Nephron progenitor cell (in vitro differentiated cells): ENCODE measurements at regions not wholly inside any gene's neighbourhood (a gene's known extent, or its start where the extent isn't known, plus 50 kb on each side); places are given as distances from the start of the nearest gene placed in this dataset.
"Not testable (repeated sequence)": the region's sequence is repeated elsewhere in the genome, so short reads cannot be mapped to it uniquely, and the experiment has no call there.

Experiments used
- DNase-seq: peaks from one replicate; pipeline ENCODE4 v3.0.0; 2021
- H3K27ac Mint-ChIP-seq: 2 replicates; pipeline ENCODE4 v1.8.0; 2021; ENCODE audit warnings: mild to moderate bottlenecking, moderate library complexity, mixed read lengths
- H3K27me3 Mint-ChIP-seq: 2 replicates; pipeline ENCODE4 v1.8.0; 2021; ENCODE audit warnings: mild to moderate bottlenecking, low read depth, mixed read lengths; ENCODE audit not compliant: poor library complexity
- H3K36me3 Mint-ChIP-seq: 2 replicates; pipeline ENCODE4 v1.8.0; 2021; ENCODE audit warnings: low read depth, mixed read lengths
- H3K4me1 Mint-ChIP-seq: 2 replicates; pipeline ENCODE4 v1.8.0; 2021; ENCODE audit warnings: mixed read lengths
- H3K4me3 Mint-ChIP-seq: 2 replicates; pipeline ENCODE4 v1.8.0; 2021; ENCODE audit warnings: mild to moderate bottlenecking, moderate library complexity, mixed read lengths
- H3K9me3 Mint-ChIP-seq: 2 replicates; pipeline ENCODE4 v1.8.0; 2021; ENCODE audit warnings: mild to moderate bottlenecking, moderate library complexity, mixed read lengths
- CTCF ChIP-seq: fragments of 200-600 bp; sonication (generic); IDR thresholded peaks from 2 replicates; pipeline ENCODE4 v1.5.0; 2021; ENCODE audit warnings: antibody characterized with exemption

- Mint-ChIP-seq H3K27me3 (no peaks in the 10 kb centered on the region), H3K9me3 (no peaks in the 10 kb centered on the region)
- no peak for DNase-seq
Measured at GRCh38 chr6:144485531-144485930, 200.4 kb downstream of the UTRN start.

DNA sequence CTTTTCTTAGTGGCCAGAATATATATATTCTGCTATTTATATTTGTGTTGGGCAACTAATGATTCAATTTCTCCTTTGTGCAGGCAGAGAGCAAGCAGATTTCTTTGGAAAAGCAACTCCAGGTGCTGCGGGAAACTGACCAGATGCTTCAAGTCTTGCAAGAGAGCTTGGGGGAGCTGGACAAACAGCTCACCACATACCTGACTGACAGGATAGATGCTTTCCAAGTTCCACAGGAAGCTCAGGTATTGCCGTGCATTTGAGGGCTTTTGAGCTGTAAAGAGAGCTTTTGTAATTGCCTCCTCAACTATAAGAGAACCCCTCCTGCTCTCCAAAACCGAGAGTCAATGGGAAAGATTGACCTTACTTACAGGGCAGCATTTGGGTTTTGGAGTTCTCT lies 203.5 kb downstream of the UTRN start:
- Mint-ChIP-seq H3K36me3 (peaks cover 50% of the 10 kb centered on the region), H3K4me1 (no peaks in the 10 kb centered on the region), H3K4me3 (no peak overlapping the region), H3K9me3 (no peaks in the 10 kb centered on the region), H3K27me3 (no peaks in the 10 kb centered on the region), H3K27ac (no peak overlapping the region)
- DNase-seq = no peak
- TF ChIP-seq CTCF = no peak

More at GRCh38 chr6:144485531-144485930, 200.4 kb downstream of the UTRN start:
- Mint-ChIP-seq H3K4me3 (no peak overlapping the region), H3K36me3 (peaks cover 26% of the 10 kb centered on the region), H3K27ac (peak overlapping the region; percentile 17), H3K4me1 (peaks cover 9% of the 10 kb centered on the region)
- no peak for TF ChIP-seq CTCF

DNA sequence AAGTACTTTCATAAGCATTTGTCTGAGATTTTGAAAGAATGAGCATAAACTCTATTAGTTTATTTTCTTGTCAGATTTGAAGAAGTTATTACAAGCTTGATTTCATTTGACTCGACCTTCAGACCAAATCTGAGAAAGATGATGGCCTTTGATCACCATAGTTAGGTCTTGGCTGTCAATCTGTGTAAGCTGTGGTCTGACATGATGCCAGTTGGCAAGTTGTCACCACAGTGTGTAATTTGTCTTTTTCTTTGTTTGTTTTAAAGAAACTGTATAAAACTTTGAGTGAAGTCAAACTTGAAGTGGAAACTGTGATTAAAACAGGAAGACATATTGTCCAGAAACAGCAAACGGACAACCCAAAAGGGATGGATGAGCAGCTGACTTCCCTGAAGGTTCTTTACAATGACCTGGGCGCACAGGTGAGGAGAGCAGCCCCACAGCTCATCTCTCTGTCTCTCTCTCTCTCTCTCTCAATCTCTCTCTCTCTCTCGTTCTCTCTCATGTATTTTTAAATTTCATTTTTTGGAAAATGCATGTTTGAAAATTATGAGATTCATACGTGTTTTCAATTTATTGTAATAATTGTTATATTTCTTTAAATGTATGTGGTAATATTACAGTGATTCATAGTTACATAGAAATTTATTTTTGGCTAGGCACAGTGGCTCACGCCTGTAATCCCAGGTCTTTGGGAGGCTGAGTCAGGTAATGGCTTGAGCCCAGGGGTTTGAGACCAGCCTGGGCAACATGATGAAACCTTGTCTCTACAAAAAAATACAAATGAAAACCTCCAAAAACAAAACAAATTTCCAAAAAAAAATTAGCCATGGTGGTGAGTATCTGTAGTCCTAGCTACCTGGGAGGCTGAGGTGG lies 208.1 kb downstream of the UTRN start:
- no peak for TF ChIP-seq CTCF
- Mint-ChIP-seq H3K9me3 (no peaks in the 10 kb centered on the region), H3K4me3 (no peak overlapping the region), H3K4me1 (no peaks in the 10 kb centered on the region), H3K27ac (no peak overlapping the region), H3K36me3 (peaks cover 57% of the 10 kb centered on the region), H3K27me3 (peaks cover 2% of the 10 kb centered on the region)
- no peak for DNase-seq

GRCh38 chr6:144495076-144495475 lies 209.9 kb downstream of the UTRN start:
- not testable (repeated sequence) for DNase-seq, H3K4me1 Mint-ChIP-seq, H3K4me3 Mint-ChIP-seq, H3K9me3 Mint-ChIP-seq, H3K27ac Mint-ChIP-seq, H3K27me3 Mint-ChIP-seq
- peaks cover 64% of the 10 kb centered on the region for H3K36me3 Mint-ChIP-seq

DNA sequence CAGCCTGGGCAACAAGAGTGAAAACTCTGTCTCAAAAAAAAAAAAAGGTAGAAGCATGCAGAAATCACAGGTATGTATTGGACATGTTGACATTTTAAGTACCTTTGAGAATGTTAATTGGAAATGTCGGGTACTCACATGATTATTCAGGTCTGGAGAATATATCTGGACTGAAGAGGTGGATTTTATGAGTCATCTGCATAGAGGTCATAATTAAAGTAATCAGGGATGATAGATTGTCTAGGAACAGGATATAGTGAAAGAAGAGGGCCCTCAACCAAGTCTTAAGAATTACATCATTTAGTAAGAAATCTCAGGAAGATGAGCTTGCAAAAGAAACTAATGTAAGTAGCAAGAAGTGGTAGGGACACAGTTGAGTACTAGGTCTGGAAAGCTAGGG lies 212.5 kb downstream of the UTRN start:
- Mint-ChIP-seq H3K4me1 (no peaks in the 10 kb centered on the region), H3K27ac (no peak overlapping the region), H3K36me3 (peaks cover 58% of the 10 kb centered on the region), H3K4me3 (no peak overlapping the region), H3K27me3 (peaks cover 2% of the 10 kb centered on the region), H3K9me3 (peaks cover 10% of the 10 kb centered on the region)
- no peak for TF ChIP-seq CTCF
- DNase-seq = no peak

DNA sequence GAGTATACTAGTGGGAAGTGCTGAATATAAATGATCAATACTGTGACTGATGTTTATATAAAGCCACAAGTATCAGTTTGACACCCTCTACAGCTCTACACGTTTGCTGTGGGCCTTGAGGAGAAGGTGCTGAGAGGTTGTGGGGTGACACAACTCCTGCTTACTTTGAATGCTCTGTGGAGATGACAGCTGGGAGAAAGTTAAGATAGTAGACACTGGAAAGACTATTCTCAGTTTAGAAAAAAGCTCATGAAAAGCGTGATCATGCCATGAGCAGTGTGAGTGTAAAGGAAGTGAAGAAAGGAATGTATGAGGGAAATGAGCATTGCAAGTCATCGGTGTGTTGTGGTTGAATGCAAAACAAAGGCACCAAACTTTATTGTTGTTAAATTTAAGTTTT lies 215.8 kb downstream of the UTRN start:
- no peak for TF ChIP-seq CTCF
- peaks cover 43% of the 10 kb centered on the region for H3K9me3 Mint-ChIP-seq
- no peaks in the 10 kb centered on the region for H3K4me1 Mint-ChIP-seq
- H3K27me3 Mint-ChIP-seq = no peaks in the 10 kb centered on the region
- peak overlapping the region; percentile 59 for H3K27ac Mint-ChIP-seq
- no peak for DNase-seq
- H3K4me3 Mint-ChIP-seq = no peak overlapping the region
- H3K36me3 Mint-ChIP-seq = peaks cover 73% of the 10 kb centered on the region

GRCh38 chr6:144505214-144505613 lies 220.1 kb downstream of the UTRN start:
- H3K4me3 Mint-ChIP-seq, H3K27me3 Mint-ChIP-seq, DNase-seq, H3K4me1 Mint-ChIP-seq, H3K27ac Mint-ChIP-seq: not testable (repeated sequence)
- Mint-ChIP-seq H3K9me3 (peaks cover 65% of the 10 kb centered on the region), H3K36me3 (peaks cover 77% of the 10 kb centered on the region)

DNA sequence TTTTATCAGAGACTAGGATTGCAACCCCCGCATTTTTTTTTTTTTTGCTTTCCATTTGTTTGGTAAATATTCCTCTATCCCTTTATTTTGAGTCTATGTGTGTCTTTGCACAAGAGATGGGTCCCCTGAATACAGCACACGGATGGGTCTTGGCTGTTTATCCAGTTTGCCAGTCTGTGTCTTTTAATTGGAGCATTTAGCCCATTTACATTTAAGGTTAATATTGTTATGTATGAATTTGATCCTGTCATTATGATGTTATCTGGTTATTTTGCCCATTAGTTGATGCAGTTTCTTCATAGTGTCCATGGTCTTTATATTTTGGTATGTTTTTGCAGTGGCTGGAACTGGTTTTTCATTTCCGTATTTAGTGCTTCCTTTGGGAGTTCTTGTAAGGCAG lies 220.9 kb downstream of the UTRN start:
- Mint-ChIP-seq H3K36me3 (peaks cover 73% of the 10 kb centered on the region), H3K9me3 (peaks cover 62% of the 10 kb centered on the region)
- H3K4me3 Mint-ChIP-seq, H3K27me3 Mint-ChIP-seq, H3K27ac Mint-ChIP-seq, H3K4me1 Mint-ChIP-seq, DNase-seq: not testable (repeated sequence)

DNA sequence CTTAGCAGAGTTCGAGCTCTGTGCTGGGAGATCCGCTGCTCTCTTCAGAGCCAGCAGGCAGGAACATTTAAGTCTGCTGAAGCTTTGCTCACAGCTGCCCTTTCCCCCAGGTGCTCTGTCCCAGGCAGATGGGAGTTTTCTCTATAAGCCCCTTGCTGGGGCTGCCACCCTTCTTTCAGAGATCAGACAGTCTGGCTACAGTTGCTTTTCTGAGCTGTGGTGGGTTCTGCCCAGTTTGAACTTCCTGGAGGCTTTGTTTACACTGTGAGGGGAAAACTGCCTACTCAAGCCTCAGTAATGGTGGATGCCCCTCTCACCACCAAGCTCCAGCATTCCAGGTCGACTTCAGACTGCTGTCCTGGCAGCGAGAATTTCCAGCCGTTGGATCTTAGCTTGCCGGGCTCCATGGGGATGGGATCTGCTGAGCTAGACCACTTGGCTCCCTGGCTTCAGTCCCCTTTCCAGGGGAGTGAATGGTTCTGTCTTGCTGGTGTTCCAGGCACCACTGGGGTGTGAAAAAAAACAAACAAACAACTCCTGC lies 222.7 kb downstream of the UTRN start:
- not testable (repeated sequence) for H3K27ac Mint-ChIP-seq, H3K4me3 Mint-ChIP-seq, H3K4me1 Mint-ChIP-seq, DNase-seq, H3K27me3 Mint-ChIP-seq
- Mint-ChIP-seq H3K36me3 (peaks cover 67% of the 10 kb centered on the region), H3K9me3 (peaks cover 53% of the 10 kb centered on the region)
